SU-DHL-6 (cell line): ENCODE measurements at regions not wholly inside any gene's neighbourhood (a gene's known extent, or its start where the extent isn't known, plus 50 kb on each side); places are given as distances from the start of the nearest gene placed in this dataset.

Experiments
- EZH2phosphoT487 ChIP-seq: fragments of 200-600 bp; sonication (generic), shearing (Covaris generic); conservative IDR thresholded peaks from 2 replicates; pipeline ENCODE4 v1.6.1; 2018; ENCODE audit warnings: mild to moderate bottlenecking, antibody characterized with exemption, low read length, moderate library complexity, mixed read lengths
- TF ChIP-seq, protein P1 (sequence below): fragments of 200-600 bp; sonication (generic); IDR thresholded peaks from one replicate; pipeline ENCODE4 v1.5.1; 2017; ENCODE audit warnings: antibody characterized with exemption, mild to moderate bottlenecking, low read length, moderate library complexity; ENCODE audit not compliant: insufficient read depth, poor library complexity, severe bottlenecking

DNA sequence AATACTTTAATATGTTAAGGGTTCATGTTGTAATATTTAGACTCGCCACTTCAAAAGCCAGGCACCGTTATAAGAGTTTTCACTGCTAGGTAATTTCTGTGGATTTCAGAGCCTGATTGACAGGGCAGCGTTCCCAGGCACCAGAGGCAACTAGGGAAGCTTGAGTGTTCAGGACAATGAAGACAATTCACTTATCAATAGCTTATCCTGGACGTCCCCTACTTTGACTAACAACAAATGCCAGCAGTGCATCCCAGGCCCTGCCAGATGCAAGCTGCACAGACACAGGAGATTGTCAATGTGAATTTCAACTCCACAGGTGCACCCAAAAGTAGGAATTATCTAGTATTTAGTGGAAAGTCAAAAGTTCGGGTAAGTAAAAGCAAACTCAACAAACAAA lies 179.3 kb upstream of the GYPC start:
- TF ChIP-seq EZH2phosphoT487 = no peak
- TF ChIP-seq, protein P1, sequence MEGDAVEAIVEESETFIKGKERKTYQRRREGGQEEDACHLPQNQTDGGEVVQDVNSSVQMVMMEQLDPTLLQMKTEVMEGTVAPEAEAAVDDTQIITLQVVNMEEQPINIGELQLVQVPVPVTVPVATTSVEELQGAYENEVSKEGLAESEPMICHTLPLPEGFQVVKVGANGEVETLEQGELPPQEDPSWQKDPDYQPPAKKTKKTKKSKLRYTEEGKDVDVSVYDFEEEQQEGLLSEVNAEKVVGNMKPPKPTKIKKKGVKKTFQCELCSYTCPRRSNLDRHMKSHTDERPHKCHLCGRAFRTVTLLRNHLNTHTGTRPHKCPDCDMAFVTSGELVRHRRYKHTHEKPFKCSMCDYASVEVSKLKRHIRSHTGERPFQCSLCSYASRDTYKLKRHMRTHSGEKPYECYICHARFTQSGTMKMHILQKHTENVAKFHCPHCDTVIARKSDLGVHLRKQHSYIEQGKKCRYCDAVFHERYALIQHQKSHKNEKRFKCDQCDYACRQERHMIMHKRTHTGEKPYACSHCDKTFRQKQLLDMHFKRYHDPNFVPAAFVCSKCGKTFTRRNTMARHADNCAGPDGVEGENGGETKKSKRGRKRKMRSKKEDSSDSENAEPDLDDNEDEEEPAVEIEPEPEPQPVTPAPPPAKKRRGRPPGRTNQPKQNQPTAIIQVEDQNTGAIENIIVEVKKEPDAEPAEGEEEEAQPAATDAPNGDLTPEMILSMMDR = no peak
